ENCODE measurements at regions not wholly inside any gene's neighbourhood (a gene's known extent, or its start where the extent isn't known, plus 50 kb on each side); places are given as distances from the start of the nearest gene placed in this dataset.

DNA sequence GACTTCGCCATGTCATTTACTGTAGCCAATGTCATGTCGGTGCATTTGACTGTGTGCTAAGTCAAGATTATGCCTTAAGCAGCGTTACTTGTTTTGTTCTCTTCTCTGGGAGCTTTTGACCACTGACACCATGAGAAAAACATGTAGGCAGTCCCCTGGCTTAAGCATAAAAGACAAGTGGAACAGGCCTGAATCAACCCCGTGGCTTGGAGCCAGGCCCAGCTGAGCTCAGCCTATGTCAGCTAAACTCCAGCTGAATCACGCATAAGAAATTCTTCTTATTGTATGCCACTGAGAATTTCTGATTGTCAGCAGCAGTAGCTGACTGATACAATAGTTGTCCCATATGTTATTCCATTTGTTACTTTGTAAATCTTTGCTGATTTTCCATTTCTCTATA is 261.9 kb downstream of the CBLL2 start:
- Mint-ChIP-seq H3K4me3 (ENCODE audit: unreplicated experiment) (no peak overlapping the region), H3K4me1 (ENCODE audit: low read depth, unreplicated experiment) (no peaks in the 10 kb centered on the region), H3K9me3 (ENCODE audit: unreplicated experiment) (no peaks in the 10 kb centered on the region), H3K27me3 (ENCODE audit: insufficient read depth, unreplicated experiment) (peaks cover 9% of the 10 kb centered on the region), H3K36me3 (ENCODE audit: insufficient read depth, unreplicated experiment) (no peaks in the 10 kb centered on the region), H3K27ac (ENCODE audit: unreplicated experiment) (no peak overlapping the region)
- POLR2A ChIA-PET, result no interaction called here
- no peak for DNase-seq
- no TSS peak for BruUV-seq (replicated peaks)
- no peak overlapping the region for H3K4me3 ChIP-seq (ENCODE audit: low read depth, low read length)
- CTCF ChIA-PET, result no interaction called here
- H3K27me3 ChIP-seq (replicated peaks; ENCODE audit: control insufficient read depth, insufficient read depth, low read length), result no peaks in the 10 kb centered on the region
- no peaks in the 10 kb centered on the region for H3K9me3 ChIP-seq
- H3K36me3 ChIP-seq (ENCODE audit: control insufficient read depth, insufficient read depth, low read length), result no peaks in the 10 kb centered on the region
- H3K4me1 ChIP-seq, result no peaks in the 10 kb centered on the region
- TF ChIP-seq CTCF (IDR thresholded peaks at IDR 0.05; ENCODE audit: insufficient read depth in 1 of 2, low read depth in 1 of 2, low read length in 1 of 2, severe bottlenecking in 1 of 2, unreplicated experiment in 1 of 2), result no peak
- intact Hi-C loops (cut with micrococcal nuclease; ENCODE audit: unreplicated experiment), result no loop called here

DNA sequence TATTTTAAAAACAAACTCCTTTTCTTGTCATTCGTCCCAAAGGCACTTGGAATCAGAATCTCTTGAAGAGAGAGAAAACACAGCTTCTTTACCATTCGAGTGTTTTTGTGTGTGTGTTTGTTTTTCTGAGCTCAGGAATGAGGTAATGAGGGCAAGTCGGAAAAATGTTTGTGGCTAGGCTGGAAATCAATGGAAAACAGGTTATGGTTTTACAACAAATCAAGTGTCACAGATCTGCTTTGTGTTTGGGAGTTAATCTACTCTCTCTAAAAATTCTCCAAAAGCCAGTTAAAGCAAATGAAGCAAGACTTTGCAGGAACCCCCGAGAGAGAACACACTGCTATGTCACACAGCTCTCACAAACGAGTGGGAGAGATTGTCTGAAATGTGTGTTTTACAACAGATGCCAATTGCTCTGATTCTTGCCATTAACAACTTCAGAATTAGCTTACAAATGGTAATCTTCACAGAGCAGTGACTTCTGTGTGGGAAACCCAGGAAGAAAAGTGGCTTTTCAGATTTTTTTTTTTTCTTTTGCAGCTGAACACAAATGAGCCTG is 264.1 kb downstream of the CBLL2 start:
- intact Hi-C loops (cut with micrococcal nuclease; ENCODE audit: unreplicated experiment), result no loop called here
- POLR2A ChIA-PET, result no interaction called here

DNA sequence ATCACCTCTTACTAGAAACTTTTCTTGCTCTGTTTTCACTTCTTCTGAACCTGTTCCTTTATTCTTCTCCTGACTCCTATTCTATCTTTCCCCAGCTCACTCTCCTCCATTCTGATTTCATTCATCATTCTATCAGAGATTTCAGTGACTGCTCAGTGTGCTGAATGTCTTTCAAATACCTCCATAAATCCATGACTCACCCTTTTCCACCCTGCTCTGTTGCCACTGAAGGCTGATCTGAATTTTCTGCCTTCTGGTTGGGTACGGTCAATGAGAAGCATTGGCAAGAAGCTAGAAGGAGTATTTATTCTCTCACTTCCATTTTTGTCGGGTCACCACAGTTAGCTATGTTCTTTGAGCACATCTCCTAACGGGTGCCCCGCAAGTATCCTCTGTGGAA is 265.9 kb downstream of the CBLL2 start:
- CTCF ChIA-PET, result no interaction called here
- POLR2A ChIA-PET, result no interaction called here
- H3K36me3 ChIP-seq (ENCODE audit: control insufficient read depth, insufficient read depth, low read length), result no peaks in the 10 kb centered on the region

More for the DNA sequence above, 264.1 kb downstream of the CBLL2 start:
- no peak for DNase-seq
- no peaks in the 10 kb centered on the region for H3K4me1 ChIP-seq
- Mint-ChIP-seq H3K9me3 (ENCODE audit: unreplicated experiment) (no peaks in the 10 kb centered on the region), H3K4me1 (ENCODE audit: low read depth, unreplicated experiment) (no peaks in the 10 kb centered on the region), H3K27ac (ENCODE audit: unreplicated experiment) (no peak overlapping the region), H3K27me3 (ENCODE audit: insufficient read depth, unreplicated experiment) (peaks cover 11% of the 10 kb centered on the region), H3K4me3 (ENCODE audit: unreplicated experiment) (no peak overlapping the region), H3K36me3 (ENCODE audit: insufficient read depth, unreplicated experiment) (no peaks in the 10 kb centered on the region)
- no peaks in the 10 kb centered on the region for H3K36me3 ChIP-seq (ENCODE audit: control insufficient read depth, insufficient read depth, low read length)
- no peaks in the 10 kb centered on the region for H3K9me3 ChIP-seq
- BruUV-seq (replicated peaks), result no TSS peak
- H3K27me3 ChIP-seq (replicated peaks; ENCODE audit: control insufficient read depth, insufficient read depth, low read length), result no peaks in the 10 kb centered on the region
- no peak overlapping the region for H3K4me3 ChIP-seq (ENCODE audit: low read depth, low read length)
- CTCF ChIA-PET, result no interaction called here
- TF ChIP-seq CTCF (IDR thresholded peaks at IDR 0.05; ENCODE audit: insufficient read depth in 1 of 2, low read depth in 1 of 2, low read length in 1 of 2, severe bottlenecking in 1 of 2, unreplicated experiment in 1 of 2), result no peak

More for the DNA sequence above, 265.9 kb downstream of the CBLL2 start:
- no peaks in the 10 kb centered on the region for H3K9me3 Mint-ChIP-seq (ENCODE audit: unreplicated experiment)
- Histone ChIP-seq H3K4me1 (no peaks in the 10 kb centered on the region), H3K9me3 (no peaks in the 10 kb centered on the region), H3K4me3 (ENCODE audit: low read depth, low read length) (no peak overlapping the region), H3K27me3 (replicated peaks; ENCODE audit: control insufficient read depth, insufficient read depth, low read length) (no peaks in the 10 kb centered on the region)
- intact Hi-C loops (cut with micrococcal nuclease; ENCODE audit: unreplicated experiment), result no loop called here
- H3K4me1 Mint-ChIP-seq (ENCODE audit: low read depth, unreplicated experiment), result no peaks in the 10 kb centered on the region
- no peak overlapping the region for H3K27ac Mint-ChIP-seq (ENCODE audit: unreplicated experiment)
- H3K27me3 Mint-ChIP-seq (ENCODE audit: insufficient read depth, unreplicated experiment), result peaks cover 11% of the 10 kb centered on the region
- BruUV-seq (replicated peaks), result no TSS peak
- H3K4me3 Mint-ChIP-seq (ENCODE audit: unreplicated experiment), result no peak overlapping the region
- TF ChIP-seq CTCF (IDR thresholded peaks at IDR 0.05; ENCODE audit: insufficient read depth in 1 of 2, low read depth in 1 of 2, low read length in 1 of 2, severe bottlenecking in 1 of 2, unreplicated experiment in 1 of 2), result no peak
- no peak for DNase-seq
- H3K36me3 Mint-ChIP-seq (ENCODE audit: insufficient read depth, unreplicated experiment), result no peaks in the 10 kb centered on the region

Measured in Caco-2 (cell line).